ENCODE measurements at regions not wholly inside any gene's neighbourhood (a gene's known extent, or its start where the extent isn't known, plus 50 kb on each side); places are given as distances from the start of the nearest gene placed in this dataset. TPM values are rescaled to one million over a fixed set of nuclear protein-coding genes. Genes with fewer than 3 reads are reported as not detected.

Small RNA genes in the stretch of these regions (small RNA-seq; reads per million reads assigned to genes)
- not detected for gene MIR3680-2

All from HT1080 (cell line).